HG02970 (cell line): ENCODE measurements at regions not wholly inside any gene's neighbourhood (a gene's known extent, or its start where the extent isn't known, plus 50 kb on each side); places are given as distances from the start of the nearest gene placed in this dataset.
"Not testable (repeated sequence)": the region's sequence is repeated elsewhere in the genome, so short reads cannot be mapped to it uniquely, and the experiment has no call there.

Experiments used
- ATAC-seq: cut with Tn5 transposase; IDR thresholded peaks from one replicate; pipeline ENCODE4 v1.9.1; 2021; ENCODE audit warnings: mild to moderate bottlenecking, moderate library complexity, moderate number of reproducible peaks; ENCODE audit not compliant: unreplicated experiment, low FRiP score

- ATAC-seq = no peak
Measured at GRCh38 chr20:17822039-17822438, 122.3 kb downstream of the BANF2 start.

- not testable (repeated sequence) for ATAC-seq
Measured at GRCh38 chr20:17821606-17822005, 121.8 kb downstream of the BANF2 start.

GRCh38 chr20:17819395-17820093 is 119.8 kb downstream of the BANF2 start:
- ATAC-seq = no peak

GRCh38 chr20:17818187-17818586 is 118.4 kb downstream of the BANF2 start:
- no peak for ATAC-seq

- ATAC-seq = no peak
Measured at GRCh38 chr20:17816804-17817587, 117.2 kb downstream of the BANF2 start.

GRCh38 chr20:17811628-17811965 is 111.8 kb downstream of the BANF2 start:
- no peak for ATAC-seq

- ATAC-seq = no peak
Measured at GRCh38 chr20:17810847-17811627, 111.3 kb downstream of the BANF2 start.

- no peak for ATAC-seq
Measured at GRCh38 chr20:17810062-17810631, 110.4 kb downstream of the BANF2 start.

- no peak for ATAC-seq
Measured at GRCh38 chr20:17809362-17810061, 109.7 kb downstream of the BANF2 start.

- no peak for ATAC-seq
Measured at GRCh38 chr20:17808782-17809181, 109.0 kb downstream of the BANF2 start.

GRCh38 chr20:17808357-17808756 is 108.6 kb downstream of the BANF2 start:
- no peak for ATAC-seq

- ATAC-seq = no peak
Measured at GRCh38 chr20:17807651-17808050, 107.9 kb downstream of the BANF2 start.

- ATAC-seq = no peak
Measured at GRCh38 chr20:17806739-17807441, 107.1 kb downstream of the BANF2 start.

GRCh38 chr20:17806107-17806506 is 106.3 kb downstream of the BANF2 start:
- ATAC-seq = no peak

GRCh38 chr20:17803765-17804164 is 104.0 kb downstream of the BANF2 start:
- ATAC-seq = no peak

- ATAC-seq = no peak
Measured at GRCh38 chr20:17799575-17800227, 99.9 kb downstream of the BANF2 start.

GRCh38 chr20:17798601-17799000 is 98.8 kb downstream of the BANF2 start:
- no peak for ATAC-seq

- ATAC-seq = no peak
Measured at GRCh38 chr20:17797579-17797978, 97.8 kb downstream of the BANF2 start.

- no peak for ATAC-seq
Measured at GRCh38 chr20:17797161-17797560, 97.4 kb downstream of the BANF2 start.
